ENCODE measurements at regions not wholly inside any gene's neighbourhood (a gene's known extent, or its start where the extent isn't known, plus 50 kb on each side); places are given as distances from the start of the nearest gene placed in this dataset.

GRCh38 chr6:134722200-134722870 is 227.6 kb downstream of the ALDH8A1 start:
- peak overlapping the region in 11 of 21 experiments; percentile 16 to 74 (median 39) for H3K27ac ChIP-seq
- H3K4me3 ChIP-seq, result no peak overlapping the region

GRCh38 chr6:134721060-134721405 is 228.9 kb downstream of the ALDH8A1 start:
- Histone ChIP-seq H3K4me3 (no peak overlapping the region), H3K27ac (peak overlapping the region in 9 of 21 experiments; percentile 14 to 74 (median 44))

- Histone ChIP-seq H3K4me3 (no peak overlapping the region), H3K27ac (peak overlapping the region in 14 of 21 experiments; percentile 0 to 74 (median 48))
These were observed 229.4 kb downstream of the ALDH8A1 start for GRCh38 chr6:134720353-134721059.

DNA sequence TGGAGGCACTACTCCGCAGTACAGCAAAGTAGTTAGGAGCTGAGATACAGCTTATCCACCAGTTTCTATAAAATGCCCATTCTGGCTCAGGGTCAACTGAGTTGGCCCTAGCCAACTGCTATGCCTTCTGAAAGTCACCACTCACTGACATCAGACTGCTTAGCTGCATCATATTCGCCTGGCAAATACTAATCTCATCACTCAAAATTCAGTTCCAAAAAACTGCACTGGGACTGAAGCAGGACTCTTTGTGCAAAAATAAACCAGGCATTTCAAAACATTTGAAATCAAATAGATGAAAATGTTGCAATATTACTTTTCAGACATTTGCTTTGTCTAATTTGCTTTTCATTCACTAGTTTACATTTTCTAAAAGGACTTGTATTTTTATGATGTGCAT is 230.0 kb downstream of the ALDH8A1 start:
- peak overlapping the region in 12 of 21 experiments; percentile 1 to 74 (median 52) for H3K27ac ChIP-seq

GRCh38 chr6:134719286-134719685 is 230.6 kb downstream of the ALDH8A1 start:
- no peak overlapping the region for H3K4me3 ChIP-seq
- H3K27ac ChIP-seq, result peak overlapping the region in 7 of 21 experiments; percentile 1 to 74 (median 61)

More for the DNA sequence above, 230.0 kb downstream of the ALDH8A1 start:
- no peak overlapping the region for H3K4me3 ChIP-seq

GRCh38 chr6:134714679-134715078 is 235.2 kb downstream of the ALDH8A1 start:
- Histone ChIP-seq H3K4me3 (no peak overlapping the region), H3K27ac (no peak overlapping the region)

DNA sequence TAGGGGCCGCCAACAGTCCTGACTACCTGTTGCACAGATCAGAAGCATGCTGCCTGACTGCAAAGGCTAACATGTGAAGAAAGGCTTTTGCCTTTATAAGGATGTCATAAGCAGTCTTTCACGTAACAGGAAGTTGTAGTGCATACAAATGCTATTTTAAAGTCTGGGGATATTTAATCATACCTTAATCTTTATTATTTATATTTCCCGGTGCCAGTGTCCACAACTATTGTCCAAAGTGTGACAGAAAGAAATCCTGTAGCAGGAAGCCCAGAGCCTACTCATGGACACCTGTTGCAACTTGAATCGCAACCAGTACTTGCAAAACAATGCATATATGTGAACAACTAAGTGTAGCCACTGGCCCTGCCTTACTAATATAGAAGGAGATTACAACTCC is 235.8 kb downstream of the ALDH8A1 start:
- no peak overlapping the region for H3K4me3 ChIP-seq

GRCh38 chr6:134712311-134712710 is 237.6 kb downstream of the ALDH8A1 start:
- no peak overlapping the region for H3K4me3 ChIP-seq
- no peak overlapping the region for H3K27ac ChIP-seq

More for the DNA sequence above, 235.8 kb downstream of the ALDH8A1 start:
- H3K27ac ChIP-seq, result no peak overlapping the region

GRCh38 chr6:134708079-134708478 is 241.8 kb downstream of the ALDH8A1 start:
- Histone ChIP-seq H3K27ac (no peak overlapping the region), H3K4me3 (no peak overlapping the region)

GRCh38 chr6:134707342-134708031 is 242.4 kb downstream of the ALDH8A1 start:
- Histone ChIP-seq H3K27ac (no peak overlapping the region), H3K4me3 (no peak overlapping the region)

GRCh38 chr6:134706806-134707205 is 243.1 kb downstream of the ALDH8A1 start:
- Histone ChIP-seq H3K4me3 (no peak overlapping the region), H3K27ac (no peak overlapping the region)

DNA sequence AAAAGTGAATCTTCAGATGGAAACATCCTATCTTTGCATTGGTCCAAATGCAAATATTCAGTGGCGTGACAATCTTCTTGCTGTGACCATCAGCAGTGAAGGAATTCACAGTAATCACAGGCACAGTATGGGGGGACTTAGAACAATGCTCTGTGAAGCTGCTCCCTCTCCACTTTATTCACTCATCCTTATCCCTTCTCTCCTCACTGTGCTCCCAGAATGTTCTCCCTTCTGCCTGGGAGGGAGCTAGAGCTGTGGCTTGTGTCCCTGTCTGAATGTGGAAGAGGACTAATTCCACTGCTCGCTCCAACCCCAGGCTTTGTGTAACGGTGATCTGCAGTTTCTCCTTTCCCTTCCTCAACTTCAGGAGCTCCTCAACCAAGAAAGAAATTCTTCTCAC is 243.7 kb downstream of the ALDH8A1 start:
- Histone ChIP-seq H3K27ac (no peak overlapping the region), H3K4me3 (no peak overlapping the region)

DNA sequence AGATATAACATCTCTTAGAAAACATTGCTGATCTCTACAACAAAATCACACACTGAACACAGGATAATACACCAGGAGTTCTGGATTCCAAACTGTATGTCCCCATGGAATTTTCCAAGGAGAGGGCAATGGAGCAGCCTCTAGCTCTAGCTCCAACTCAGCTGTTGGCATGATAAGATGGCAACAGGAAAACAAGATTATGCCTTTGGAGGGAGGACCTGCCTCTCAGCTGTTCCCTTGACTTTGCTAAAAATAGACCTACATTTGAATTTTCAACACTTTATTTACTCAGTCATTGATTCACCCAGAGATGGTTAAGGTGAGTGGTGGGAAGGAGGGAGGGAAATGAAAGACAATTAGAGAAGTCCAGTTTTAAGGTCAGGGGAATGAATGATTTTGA is 246.7 kb downstream of the ALDH8A1 start:
- no peak overlapping the region for H3K4me3 ChIP-seq
- H3K27ac ChIP-seq, result no peak overlapping the region

DNA sequence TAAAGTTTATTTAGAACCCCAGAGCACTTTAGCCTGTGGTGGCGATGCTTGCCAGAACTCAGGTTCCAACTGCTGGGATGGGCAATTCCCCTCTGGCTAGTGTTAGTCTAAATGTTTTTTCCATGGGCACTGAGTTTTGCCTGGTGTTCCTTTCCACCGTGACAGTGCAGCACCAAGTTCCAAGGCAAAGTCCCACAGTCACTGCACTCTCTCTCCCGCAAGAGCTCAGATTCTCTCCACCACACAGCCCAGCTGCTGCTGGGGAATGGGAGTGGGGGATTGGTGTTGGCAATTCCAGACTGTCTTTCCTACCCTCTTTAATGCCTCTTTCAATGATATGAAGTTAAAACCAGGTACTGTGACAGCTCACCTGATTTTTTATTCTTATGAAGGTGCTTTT is 247.6 kb downstream of the ALDH8A1 start:
- H3K4me3 ChIP-seq, result no peak overlapping the region
- H3K27ac ChIP-seq, result no peak overlapping the region

GRCh38 chr6:134701301-134701700 is 248.6 kb downstream of the ALDH8A1 start:
- no peak overlapping the region for H3K27ac ChIP-seq

DNA sequence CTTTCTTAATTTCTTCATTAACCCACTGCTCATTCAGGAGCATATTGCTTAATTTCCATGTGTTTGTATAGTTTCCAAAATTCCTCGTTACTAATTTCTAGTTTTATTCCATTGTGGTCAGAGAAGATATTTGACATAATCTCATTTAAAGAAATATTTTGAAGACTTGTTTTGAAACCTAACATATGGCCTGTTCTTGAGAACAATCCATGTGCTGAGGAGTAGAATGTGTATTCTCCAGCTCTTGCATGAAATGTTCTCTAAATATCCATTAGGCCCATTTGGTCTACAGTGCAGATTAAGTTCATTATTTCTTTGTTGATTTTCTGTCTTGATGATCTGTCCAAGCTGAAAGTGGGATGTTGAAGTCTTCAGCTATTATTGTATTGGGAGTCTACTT is 251.7 kb downstream of the ALDH8A1 start:
- Histone ChIP-seq H3K4me3 (no peak overlapping the region), H3K27ac (no peak overlapping the region)

More at GRCh38 chr6:134701301-134701700, 248.6 kb downstream of the ALDH8A1 start:
- H3K4me3 ChIP-seq, result no peak overlapping the region

- no peak overlapping the region for H3K4me3 ChIP-seq
- H3K27ac ChIP-seq, result no peak overlapping the region
These were observed 257.9 kb downstream of the ALDH8A1 start for GRCh38 chr6:134692008-134692407.

DNA sequence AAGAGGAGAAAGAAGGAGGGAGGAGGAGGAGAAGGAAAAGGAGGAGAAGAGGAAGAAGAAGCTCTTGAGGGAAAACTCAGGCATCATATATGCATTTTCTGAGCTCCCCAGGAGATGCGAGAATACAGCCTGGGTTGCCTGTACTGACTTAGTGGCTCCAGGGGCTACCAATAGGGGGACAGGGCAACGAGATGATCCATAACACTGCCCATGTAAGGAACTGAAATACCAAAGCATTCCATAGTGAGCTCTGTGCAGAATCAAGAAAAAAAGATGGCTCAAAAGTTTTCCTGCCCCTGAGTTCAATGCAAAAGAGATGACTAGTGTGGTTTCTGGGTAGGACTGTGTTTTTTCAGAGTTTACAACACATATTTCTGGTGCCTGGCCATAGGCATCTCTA is 258.7 kb downstream of the ALDH8A1 start:
- Histone ChIP-seq H3K27ac (no peak overlapping the region), H3K4me3 (no peak overlapping the region)

DNA sequence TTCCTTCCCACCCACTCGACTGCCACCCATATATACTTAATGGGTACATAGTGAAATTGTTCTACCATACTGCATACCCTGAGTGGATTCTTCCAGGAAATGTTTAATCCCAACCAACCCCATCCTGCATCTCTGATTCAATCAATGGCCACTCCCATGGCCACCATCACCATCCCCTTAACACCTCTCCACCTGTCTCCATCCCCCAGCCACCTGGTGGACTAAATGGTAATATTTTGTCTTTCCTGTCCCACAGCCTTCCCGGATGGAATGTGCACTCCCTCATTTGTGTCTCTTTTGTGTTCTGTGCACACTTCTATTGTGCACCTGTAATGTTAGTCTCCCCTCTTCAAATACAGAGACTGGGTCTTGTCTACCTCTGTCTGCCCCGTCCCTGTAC is 259.9 kb downstream of the ALDH8A1 start:
- H3K27ac ChIP-seq, result no peak overlapping the region
- H3K4me3 ChIP-seq, result no peak overlapping the region

DNA sequence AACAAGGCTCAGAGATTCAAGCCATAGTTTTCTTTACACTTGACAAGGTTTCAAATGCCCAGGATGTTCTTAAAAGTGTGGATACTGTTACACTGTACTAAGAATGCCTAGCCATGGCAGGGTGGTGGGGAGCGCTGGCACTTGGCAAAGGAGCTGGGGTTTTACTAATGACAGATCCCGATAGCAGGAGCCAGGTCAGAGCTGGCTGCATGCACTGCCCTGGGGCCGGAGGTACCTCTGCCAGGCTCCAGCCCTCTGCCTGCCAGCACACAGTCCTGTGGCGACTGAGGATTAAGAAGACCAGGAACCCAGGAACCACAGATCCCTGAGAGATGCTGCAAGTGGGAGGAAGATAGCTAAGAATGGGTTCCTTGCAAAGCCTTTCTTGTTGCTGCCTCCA is 260.3 kb downstream of the ALDH8A1 start:
- Histone ChIP-seq H3K4me3 (no peak overlapping the region), H3K27ac (no peak overlapping the region)

GRCh38 chr6:134689177-134689576 is 260.7 kb downstream of the ALDH8A1 start:
- Histone ChIP-seq H3K27ac (no peak overlapping the region), H3K4me3 (no peak overlapping the region)
